Esophagus muscularis mucosa (tissue), 3 donors: ENCODE measurements at regions not wholly inside any gene's neighbourhood (a gene's known extent, or its start where the extent isn't known, plus 50 kb on each side); places are given as distances from the start of the nearest gene placed in this dataset.

Experiments
- CTCF ChIP-seq, 3 experiments: fragments of 200-600 bp in 2 of 3; fragments of 450-650 bp in 1 of 3; sonication (generic) in 2 of 3; IDR thresholded peaks; one replicate each; pipeline ENCODE4 v1.5.1; 2017 to 2019; ENCODE audit warnings: antibody characterized with exemption in 3 of 3, mild to moderate bottlenecking in 2 of 3, moderate library complexity in 1 of 3
- POLR2A ChIP-seq: fragments of 450-650 bp; IDR thresholded peaks from one replicate; pipeline ENCODE4 v1.6.1; 2017; ENCODE audit warnings: antibody characterized with exemption, moderate library complexity, mild to moderate bottlenecking, low read depth

GRCh38 chr1:87972811-87973210 lies 644.1 kb downstream of the LMO4 start:
- no peak for TF ChIP-seq POLR2A
- no peak for TF ChIP-seq CTCF (IDR thresholded peaks at IDR 0.05)
